GM19023 (cell line): ENCODE measurements at regions not wholly inside any gene's neighbourhood (a gene's known extent, or its start where the extent isn't known, plus 50 kb on each side); places are given as distances from the start of the nearest gene placed in this dataset.
"Not testable (repeated sequence)": the region's sequence is repeated elsewhere in the genome, so short reads cannot be mapped to it uniquely, and the experiment has no call there.

Experiments
- ATAC-seq: cut with Tn5 transposase; IDR thresholded peaks from one replicate; pipeline ENCODE4 v1.9.1; 2021; ENCODE audit warnings: mild to moderate bottlenecking, moderate library complexity; ENCODE audit not compliant: unreplicated experiment

GRCh38 chr20:22690616-22691179 lies 106.3 kb upstream of the FOXA2 start:
- ATAC-seq: no peak

GRCh38 chr20:22691369-22692118 lies 107.2 kb upstream of the FOXA2 start:
- ATAC-seq: peak; percentile 73

- no peak for ATAC-seq
Measured at GRCh38 chr20:22692119-22692475, 107.7 kb upstream of the FOXA2 start.

GRCh38 chr20:22692620-22693019 lies 108.2 kb upstream of the FOXA2 start:
- not testable (repeated sequence) for ATAC-seq

GRCh38 chr20:22696759-22697158 lies 112.4 kb upstream of the FOXA2 start:
- no peak for ATAC-seq

GRCh38 chr20:22698259-22698842 lies 114.0 kb upstream of the FOXA2 start:
- no peak for ATAC-seq

- ATAC-seq: no peak
Measured at GRCh38 chr20:22699396-22699795, 115.0 kb upstream of the FOXA2 start.

- no peak for ATAC-seq
Measured at GRCh38 chr20:22700367-22700766, 116.0 kb upstream of the FOXA2 start.

GRCh38 chr20:22701679-22702308 lies 117.4 kb upstream of the FOXA2 start:
- ATAC-seq: no peak

- no peak for ATAC-seq
Measured at GRCh38 chr20:22703843-22704242, 119.5 kb upstream of the FOXA2 start.

GRCh38 chr20:22711971-22712755 lies 127.8 kb upstream of the FOXA2 start:
- ATAC-seq: no peak

GRCh38 chr20:22716821-22717351 lies 132.5 kb upstream of the FOXA2 start:
- no peak for ATAC-seq

- ATAC-seq: no peak
Measured at GRCh38 chr20:22717466-22717865, 133.1 kb upstream of the FOXA2 start.

GRCh38 chr20:22719167-22719591 lies 134.8 kb upstream of the FOXA2 start:
- no peak for ATAC-seq

GRCh38 chr20:22720206-22720605 lies 135.8 kb upstream of the FOXA2 start:
- no peak for ATAC-seq

- no peak for ATAC-seq
Measured at GRCh38 chr20:22722811-22723210, 138.4 kb upstream of the FOXA2 start.

GRCh38 chr20:22723659-22724058 lies 139.3 kb upstream of the FOXA2 start:
- no peak for ATAC-seq

GRCh38 chr20:22728146-22728745 lies 143.9 kb upstream of the FOXA2 start:
- no peak for ATAC-seq

GRCh38 chr20:22729180-22729579 lies 144.8 kb upstream of the FOXA2 start:
- ATAC-seq: no peak

GRCh38 chr20:22729616-22730236 lies 145.4 kb upstream of the FOXA2 start:
- ATAC-seq: no peak
